Fibroblast of skin of left biceps (primary cell): ENCODE measurements at regions not wholly inside any gene's neighbourhood (a gene's known extent, or its start where the extent isn't known, plus 50 kb on each side); places are given as distances from the start of the nearest gene placed in this dataset.
"Not testable (repeated sequence)": the region's sequence is repeated elsewhere in the genome, so short reads cannot be mapped to it uniquely, and the experiment has no call there.

Experiments
- DNase-seq, 2 experiments: peaks; one replicate each; pipeline ENCODE4 v3.0.0-alpha.2; 2013; ENCODE audit warnings: low read depth in 2 of 2

DNA sequence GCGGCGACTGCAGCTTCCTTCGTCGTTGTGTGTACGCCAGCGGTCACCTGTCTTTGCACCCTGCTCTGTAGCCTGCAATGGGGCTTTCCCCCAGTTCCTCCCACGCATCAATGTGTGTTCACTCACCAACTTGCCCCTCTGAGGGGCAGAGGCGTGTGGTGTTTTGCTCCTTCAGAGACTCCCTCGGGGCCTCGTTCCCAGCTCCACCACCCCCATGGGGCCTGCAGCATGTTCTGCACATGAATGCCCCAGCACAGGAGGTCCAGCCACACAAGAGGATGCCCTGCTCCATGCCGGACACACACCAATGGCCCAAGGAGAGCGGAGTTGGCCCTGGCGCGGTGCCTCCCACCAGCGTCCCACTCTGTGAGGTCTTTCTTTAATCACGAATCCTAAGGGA is 196.8 kb downstream of the BANP start:
- not testable (repeated sequence) for DNase-seq

DNA sequence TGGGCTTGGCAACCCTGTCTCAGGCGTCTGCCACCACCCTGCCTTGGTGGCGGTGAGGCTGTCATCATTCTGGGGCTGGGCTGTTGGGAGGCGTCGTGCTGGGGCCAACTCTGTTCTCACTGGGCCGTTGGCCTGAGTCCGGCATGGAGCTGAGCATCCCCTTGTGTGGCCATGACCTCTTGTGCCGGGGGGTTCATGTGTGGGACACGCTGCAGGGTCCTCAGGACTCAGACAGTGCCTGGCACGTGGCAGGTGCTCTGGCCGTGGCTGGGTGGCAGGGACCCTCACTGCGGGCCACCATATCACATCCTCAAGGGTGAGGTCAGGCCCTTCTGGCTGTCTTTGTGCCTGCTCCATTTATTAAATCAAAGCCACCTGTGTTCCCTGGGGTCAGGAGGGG is 197.4 kb downstream of the BANP start:
- not testable (repeated sequence) for DNase-seq

DNA sequence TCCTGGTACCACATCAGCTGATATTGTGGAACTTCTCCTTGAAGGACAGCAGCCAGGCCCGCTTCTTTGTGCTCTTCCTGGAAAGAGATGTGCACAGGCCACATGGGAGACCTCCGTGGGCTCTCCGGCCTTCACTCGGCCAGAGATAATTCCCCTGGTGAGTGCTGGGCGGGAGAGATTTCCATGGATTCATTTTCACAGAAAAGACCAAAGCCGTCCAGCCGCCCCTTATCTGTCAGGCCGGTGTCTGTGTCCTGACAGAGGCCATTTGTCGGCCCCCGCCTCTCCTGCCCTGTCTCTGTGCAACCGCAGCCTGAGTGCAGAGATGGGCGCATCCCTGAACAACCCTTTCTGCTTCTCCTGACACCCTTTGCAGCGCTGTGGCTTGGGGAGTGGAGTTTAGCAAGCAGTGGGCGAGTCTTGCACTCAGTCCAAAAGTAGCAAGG is 197.9 kb downstream of the BANP start:
- DNase-seq = not testable (repeated sequence)

DNA sequence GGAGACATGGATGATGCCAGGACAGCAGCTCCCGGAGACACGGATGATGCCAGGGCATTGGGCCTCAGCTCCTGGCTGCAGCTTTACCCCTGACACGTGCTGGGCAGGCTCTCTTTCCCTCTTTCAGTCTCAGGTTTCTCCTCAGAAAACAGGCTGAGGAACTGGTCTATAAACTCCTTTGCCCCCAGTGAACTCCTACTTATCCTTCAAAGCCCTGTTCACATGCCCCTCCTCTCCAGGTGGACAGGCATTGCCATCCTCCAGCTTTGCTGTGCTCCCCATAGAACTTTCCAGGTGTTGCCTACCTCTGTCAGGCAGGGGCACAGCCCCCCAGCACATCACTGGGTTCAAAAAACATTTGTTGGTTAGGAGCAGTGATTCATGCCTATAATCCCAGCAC is 198.4 kb downstream of the BANP start:
- not testable (repeated sequence) for DNase-seq

DNA sequence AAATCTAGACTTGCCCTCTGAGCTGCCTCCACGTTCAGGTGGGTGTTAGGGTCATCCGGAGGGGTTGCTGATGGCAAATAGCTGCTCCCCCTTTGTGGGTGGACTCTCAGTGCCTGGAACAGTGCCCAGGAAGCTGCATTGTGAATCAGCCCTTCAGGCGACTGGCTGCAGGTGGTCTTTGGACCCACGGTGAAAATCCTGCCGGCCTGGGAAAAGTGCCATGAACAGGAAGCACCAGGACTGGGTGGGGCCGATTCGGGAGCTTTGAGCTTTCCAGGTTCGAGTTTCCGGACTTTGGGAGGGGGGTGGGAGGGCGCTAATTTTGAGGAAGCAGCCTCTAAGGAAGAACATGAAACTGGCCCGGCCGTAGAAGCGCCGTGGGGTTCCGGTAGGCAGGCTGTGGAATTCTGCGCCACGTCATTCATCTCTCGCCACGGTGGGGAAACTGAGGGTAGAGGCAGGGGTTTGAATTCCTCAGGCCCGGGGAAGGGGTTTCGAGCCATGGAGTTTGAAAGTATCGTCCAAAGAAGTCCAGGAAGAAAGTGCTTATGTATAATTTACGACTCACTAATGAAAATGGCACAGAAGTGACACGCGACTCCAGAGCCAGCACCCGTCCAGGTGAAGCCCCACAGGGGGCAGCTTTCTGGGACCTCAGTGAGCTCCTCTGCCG is 199.4 kb downstream of the BANP start:
- not testable (repeated sequence) for DNase-seq

DNA sequence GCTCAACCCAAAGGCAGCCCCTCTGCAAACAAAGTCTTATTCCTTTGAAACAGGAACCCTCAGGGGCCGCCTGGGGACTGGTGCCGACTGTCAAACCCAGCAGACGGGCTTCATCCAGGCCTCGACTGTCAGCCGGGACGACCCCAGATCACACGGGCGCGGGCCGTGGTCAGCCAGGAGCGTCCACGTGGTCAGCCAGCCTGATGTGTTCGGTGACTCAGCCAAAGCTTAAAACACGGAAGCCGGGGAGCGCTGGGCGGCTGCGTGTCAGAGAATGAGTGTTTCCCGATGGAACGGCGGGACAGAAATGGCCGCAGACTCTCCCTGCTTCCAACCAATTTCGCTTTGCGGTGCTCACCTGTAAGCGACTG is 199.9 kb downstream of the BANP start:
- not testable (repeated sequence) for DNase-seq

DNA sequence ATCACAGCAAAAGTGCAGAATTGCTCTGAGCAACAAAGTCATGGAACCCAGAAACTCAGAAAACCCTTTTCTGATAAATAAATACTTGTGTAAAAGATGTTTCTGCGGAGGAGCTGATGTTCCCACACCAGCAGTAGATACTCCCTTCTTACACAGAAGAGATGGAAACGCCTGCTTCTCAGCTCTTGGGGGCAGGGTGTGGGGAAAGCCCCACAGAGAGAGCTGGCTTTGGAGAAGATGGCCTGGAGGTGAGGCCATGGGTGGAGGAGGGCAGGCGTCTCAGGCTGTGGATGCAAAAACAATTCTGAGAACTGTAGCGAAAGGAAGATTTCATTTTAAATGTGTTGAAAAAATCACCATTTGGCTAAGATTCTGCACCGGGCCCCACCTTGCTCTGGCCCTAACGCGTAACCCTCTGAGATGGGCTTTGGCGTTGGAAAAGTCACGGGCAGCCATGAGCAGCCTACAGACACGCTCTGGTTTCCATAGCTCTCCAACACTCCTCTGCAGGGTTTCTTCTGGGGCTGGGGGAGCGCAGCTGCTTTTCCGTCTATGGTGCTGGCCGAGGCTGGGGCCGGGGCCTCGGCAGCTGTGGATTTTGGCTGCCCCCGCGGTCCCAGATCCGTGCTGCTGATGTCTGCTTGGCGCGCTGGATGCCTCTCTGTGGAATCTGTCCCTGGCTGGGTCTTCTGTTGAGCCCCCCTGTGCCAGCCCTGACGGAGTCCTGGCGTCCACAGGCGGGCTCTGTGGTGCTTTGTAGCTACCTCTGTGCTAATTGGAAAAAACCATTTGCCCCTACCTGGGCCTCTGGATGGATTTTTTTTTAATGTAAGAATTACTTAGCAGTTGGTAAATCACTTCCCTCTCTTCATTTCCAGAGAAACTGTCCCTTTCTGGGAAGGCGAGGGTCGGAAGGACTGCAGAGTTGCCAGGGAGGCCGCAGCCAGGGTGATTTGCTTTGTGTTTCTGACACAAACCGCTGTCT is 200.9 kb downstream of the BANP start:
- DNase-seq = not testable (repeated sequence)

DNA sequence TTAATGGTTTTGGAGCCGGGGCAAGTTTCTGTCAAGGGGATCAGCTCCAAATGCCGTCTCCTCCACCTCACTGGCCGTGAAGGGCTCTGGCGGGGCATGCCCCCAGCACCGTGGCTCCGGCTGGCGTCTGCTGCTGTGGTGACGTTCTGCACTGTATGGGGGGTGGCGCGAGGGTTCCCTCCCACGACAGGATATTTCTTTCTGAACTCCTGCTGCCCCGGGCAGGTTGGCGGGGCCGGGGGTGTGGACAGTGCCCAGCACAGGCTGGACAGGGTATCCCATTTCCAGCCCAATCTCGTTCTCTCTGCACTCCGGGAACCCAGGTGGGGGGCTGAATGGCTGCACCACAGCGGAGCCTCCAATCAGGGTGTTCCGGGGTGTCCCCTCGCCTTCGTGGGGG is 201.6 kb downstream of the BANP start:
- DNase-seq = not testable (repeated sequence)

DNA sequence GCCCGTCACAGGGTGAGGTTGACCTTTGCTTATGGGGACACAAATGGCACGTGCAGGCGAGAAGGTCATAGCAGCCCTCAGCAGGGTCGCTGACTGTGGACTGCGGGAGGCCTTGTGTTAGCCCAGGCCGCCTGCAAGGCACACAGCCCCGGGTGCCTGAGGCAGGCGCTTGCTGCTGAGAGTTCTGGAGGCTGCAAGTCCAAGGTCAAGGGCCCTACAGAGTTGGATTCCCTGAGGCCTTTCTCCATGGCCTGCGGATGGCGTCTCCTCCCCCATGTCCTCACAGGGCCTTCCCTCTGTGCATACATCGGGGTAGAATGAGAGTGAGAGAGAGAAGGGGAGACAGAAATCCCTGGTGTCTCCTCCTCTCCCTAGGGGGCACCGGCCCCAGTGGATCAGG is 202.3 kb downstream of the BANP start:
- not testable (repeated sequence) for DNase-seq

DNA sequence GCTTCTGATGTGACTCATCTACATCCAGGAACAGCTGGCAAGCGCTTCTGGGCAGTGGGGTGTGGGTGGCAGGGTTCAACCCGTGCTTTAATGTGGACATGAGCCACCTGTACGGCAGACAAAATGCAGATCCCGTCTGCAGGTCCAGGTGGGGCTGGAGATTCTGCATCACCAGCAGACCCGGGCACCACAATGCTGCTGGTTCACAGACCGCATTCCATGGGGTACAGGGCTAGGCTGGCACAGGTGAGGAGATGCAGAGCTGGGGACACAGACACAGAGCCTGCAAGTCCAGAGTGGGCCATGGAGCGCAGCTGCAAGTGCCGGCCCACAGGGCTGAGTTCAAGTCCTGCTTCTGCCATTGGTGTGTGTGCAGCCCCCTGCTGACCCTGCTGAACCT is 203.7 kb downstream of the BANP start:
- DNase-seq = not testable (repeated sequence)

DNA sequence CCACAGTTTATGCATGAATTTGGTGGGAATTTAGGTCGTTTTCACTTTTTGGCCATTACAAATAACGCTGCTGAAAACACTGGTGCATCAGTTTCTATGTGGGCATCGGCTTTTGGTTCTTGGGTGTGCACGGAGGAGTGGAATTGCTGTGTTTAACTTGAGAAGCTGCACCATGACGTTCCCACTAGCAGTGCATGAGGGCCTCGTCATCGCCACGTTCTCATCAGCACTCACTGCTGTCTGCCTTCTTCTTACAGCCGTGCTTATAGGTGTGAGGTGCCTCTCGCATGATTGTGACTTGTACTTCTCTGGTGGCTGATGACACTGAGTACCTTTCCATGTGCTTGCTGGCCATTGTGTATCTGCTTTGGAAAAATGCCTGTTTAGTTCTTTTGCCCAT is 204.4 kb downstream of the BANP start:
- not testable (repeated sequence) for DNase-seq

DNA sequence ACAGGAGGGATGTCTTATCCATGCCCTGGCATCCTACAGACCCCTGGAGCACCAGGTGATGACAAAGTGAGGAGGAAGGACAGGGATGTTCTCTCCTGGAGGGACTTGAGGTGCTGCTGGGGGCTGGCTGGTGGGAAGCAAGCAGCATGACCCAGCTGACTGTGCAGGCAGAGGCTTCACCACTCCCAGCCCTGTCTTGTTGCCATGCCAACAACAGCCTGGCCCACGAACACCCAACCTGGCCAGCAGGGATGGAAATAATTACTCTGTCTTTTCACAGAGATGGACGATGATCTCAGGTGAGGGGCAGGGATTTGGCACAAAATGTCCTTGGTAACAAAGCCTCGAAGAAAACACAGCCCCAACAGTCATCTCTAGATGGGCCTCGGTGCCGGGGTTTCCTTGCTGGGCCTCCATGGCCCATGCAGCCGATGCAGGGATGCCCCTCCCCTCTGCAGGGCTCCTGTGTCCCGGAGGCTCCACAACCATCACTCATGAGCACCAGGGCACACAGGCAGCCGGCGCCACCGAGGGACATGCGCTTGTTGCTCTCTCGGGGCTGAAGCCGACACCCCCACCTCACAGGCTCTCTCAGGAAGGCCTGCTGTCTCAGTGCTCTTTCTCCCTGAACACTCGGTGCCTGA is 205.5 kb downstream of the BANP start:
- DNase-seq = not testable (repeated sequence)

DNA sequence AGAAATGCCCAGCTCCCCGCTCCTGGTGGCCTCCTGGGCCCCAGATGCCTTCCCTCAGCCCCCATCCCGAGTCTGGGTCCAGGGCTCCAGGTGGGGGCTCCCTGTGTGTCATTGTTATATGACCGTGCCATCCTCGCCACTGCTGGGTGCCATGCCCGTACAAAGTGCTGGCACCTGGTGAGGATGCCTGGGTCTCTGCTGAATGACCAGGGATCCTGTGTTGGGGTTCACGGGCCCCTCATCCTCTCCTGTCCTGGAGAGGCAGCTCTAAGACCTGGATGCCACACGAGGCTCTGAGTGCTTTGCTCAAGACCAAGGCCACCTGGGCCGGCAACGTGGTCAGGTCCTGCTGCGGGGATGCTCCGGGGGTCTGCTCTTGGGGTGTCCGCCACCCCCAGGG is 206.5 kb downstream of the BANP start:
- not testable (repeated sequence) for DNase-seq

DNA sequence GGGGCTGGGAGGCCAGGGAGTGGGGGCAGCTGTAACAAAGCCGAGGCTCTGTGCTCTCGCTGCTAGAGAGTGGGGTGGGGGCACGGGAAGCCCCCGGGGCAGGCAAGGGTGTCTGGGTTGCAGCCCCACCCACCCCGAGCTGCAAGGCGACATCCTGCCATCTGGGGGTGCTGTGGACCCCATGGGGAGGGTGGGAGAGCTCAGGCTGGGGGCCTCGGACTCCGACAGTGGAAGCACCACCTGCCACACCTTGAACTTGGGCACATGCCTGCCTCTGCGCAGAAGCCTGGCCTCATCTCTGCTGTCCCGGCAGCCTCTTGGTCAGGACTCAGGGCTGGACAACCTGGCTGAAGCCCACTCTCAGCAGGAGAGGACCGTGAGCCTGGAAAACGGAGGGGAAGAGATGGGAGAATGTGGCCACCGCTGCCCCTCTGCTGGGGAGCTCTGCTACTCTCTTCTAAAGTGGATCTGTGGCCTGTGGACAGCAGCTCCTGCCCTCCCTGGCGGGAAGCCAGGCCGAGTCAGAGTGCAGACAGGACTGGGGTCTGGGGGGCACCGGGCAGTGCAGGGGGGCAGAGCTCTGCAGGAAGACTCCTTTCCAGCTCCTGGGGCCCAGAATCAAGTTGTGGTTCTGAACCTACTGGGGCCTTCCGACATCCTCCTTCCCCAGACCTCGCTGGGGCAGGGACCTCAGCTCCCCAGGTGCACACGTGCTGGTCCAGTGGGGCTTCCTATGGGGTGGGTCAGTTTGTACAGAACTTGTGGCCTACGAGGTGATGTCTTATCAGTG is 207.2 kb downstream of the BANP start:
- not testable (repeated sequence) for DNase-seq

DNA sequence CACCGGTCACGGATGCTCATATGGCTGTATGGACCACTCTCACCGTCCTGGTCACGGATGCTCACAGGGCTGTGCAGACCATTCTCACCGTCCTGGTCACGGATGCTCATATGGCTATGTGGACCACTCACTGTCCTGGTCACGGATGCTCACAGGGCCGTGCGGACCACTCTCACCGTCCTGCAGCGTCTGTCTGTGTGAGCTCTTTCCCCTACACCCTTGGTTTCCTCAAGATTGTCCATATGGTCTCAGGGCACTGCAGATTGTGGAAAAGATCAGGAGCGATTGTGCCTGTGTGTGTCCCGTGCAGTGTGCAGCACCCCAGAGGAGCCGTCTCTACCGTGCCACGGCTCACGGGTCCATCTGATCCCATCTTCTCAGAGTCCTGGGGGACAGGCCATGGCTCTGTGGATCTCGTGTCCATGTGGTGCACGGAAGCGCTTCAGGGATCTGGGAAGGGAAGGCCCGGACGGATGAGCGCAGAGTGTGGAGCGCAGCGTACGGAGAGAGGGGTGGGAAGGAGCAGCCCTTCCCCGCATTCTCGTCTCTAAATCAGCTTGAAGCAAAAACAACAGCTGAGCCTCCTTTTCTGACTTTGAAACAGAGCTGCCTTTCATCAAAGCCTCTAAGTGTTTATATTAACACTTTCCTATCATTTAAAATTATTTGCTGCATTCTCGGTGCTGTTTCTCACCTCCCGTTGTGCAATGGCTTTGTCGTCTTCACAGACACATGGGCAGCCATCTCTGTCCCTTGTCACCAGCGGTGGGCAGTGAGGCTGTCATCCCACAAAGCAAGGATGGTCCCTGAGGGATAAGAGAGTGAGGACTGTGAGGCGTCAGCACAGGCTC is 208.0 kb downstream of the BANP start:
- DNase-seq = not testable (repeated sequence)

DNA sequence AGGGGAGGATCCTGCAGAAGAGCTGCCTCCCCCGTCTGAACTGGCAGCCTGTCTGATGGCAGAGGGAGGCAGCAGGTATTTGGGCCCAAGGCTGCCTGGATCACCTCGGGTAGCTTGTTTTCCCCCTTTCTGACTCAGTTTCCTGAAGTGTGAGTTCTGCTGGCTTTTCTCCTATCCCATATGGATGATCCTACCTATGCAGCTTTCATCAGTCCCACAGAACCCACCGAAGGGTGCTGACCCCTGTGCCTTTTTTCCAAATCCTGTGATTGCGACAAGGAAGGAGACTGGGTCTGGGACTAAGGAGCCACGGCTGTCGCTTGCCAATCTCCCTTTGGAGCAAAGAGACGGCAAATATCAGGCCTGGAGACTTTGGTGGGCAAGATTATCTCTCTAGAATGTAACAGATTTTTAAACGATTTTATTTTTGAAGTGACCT is 208.7 kb downstream of the BANP start:
- not testable (repeated sequence) for DNase-seq

DNA sequence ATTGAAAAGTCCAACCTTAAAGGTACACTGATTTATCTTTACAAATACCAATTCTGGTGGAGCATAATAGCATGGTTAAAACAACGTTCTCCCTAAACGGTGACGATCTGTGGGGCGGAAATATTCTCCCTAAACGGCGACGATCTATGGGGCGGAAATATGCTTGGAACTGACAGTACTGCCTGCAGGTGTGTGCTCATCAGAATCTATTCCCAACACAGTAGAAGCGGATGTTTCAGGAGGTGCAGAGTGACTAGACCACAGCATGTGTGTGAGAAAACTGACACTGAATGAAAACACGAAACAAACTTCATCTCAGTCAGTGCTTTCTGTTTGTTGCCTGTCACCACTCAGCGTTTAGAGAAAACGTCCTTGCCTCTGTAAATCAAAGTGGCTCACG is 210.0 kb downstream of the BANP start:
- DNase-seq = not testable (repeated sequence)

DNA sequence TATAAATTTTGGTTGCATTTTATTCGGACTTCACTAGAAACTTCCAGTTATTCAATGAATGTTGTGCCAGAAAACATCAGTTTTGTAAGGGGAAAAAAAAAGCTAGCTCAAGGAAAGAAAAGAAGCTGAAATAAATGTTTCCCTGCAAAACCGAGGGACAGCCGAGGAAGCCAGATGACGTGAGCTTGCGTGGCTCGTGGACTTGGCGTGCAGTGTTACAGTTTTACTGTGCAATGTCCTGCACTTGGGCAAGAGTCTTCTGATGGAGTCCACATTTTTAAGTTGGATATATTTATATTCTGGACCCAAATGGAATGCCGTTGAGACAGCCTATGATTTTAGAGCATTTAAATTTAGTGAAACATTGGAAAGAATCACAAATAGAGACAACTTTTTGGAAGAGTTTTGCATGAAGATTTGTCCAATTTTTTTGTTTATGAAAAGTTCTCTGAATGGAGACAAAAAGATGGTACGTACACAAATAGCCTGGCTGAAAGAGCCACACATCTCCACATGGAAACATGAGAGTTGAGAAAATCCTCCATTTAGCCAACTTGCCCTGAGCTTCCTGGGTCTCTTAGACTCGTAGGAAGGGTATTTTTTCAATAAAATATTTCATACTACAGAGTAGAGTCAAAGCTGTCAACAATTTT is 210.5 kb downstream of the BANP start:
- DNase-seq = not testable (repeated sequence)

DNA sequence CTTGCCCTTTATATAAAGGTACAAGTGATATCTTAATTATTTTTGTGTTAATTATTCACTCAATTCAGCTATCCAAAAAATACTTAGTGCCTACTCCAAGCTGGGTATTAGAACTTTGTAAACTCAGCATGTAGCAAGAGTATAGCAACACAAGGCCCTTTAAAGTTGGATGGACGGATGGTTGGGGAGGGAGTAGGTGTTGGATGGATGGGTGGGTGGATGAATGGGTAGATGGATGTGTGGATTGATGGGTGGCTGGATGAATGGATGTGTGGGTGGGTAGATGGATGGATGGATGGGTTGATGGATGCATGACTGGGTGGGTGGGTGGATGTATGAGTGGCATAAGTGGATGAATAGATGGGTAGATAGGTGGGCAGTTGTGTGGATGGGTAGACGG is 211.5 kb downstream of the BANP start:
- DNase-seq = not testable (repeated sequence)
